Natural killer cell (primary cell): ENCODE measurements at regions not wholly inside any gene's neighbourhood (a gene's known extent, or its start where the extent isn't known, plus 50 kb on each side); places are given as distances from the start of the nearest gene placed in this dataset.

Experiments
- ATAC-seq, 3 donors: fragments of 150-1000 bp in 2 of 3; fragments of 200-7000 bp in 1 of 3; cut with Tn5 transposase; 1 replicate in 1 of 3; 2 replicates in 2 of 3; pipeline ENCODE4 v1.10.0; 2021; ENCODE audit warnings: mild to moderate bottlenecking in 2 of 3, moderate library complexity in 2 of 3
- DNase-seq, 2 donors: peaks; one replicate each; pipeline versions ENCODE4 v3.0.0 to v3.0.0-alpha.2; 2013 to 2021; ENCODE audit warnings: mixed read lengths in 1 of 2
- H3K27ac ChIP-seq: one replicate; pipeline ENCODE4 v1.5.1; 2013; ENCODE audit warnings: mild to moderate bottlenecking, low read length
- H3K27me3 ChIP-seq: one replicate; pipeline ENCODE4 v1.6.1; 2013; ENCODE audit warnings: low read length; ENCODE audit not compliant: control insufficient read depth, insufficient read depth
- H3K36me3 ChIP-seq: one replicate; pipeline ENCODE4 v1.6.1; 2013; ENCODE audit warnings: low read length; ENCODE audit not compliant: control insufficient read depth, insufficient read depth
- H3K4me1 ChIP-seq: one replicate; pipeline ENCODE4 v1.6.1; 2013; ENCODE audit warnings: low read length; ENCODE audit not compliant: control insufficient read depth, insufficient read depth
- H3K4me3 ChIP-seq: one replicate; pipeline ENCODE4 v1.5.1; 2013; ENCODE audit warnings: low read length
- H3K9me3 ChIP-seq: one replicate; pipeline ENCODE4 v1.6.1; 2013; ENCODE audit warnings: low read length; ENCODE audit not compliant: control insufficient read depth, insufficient read depth
- H3K27ac Mint-ChIP-seq, 2 donors: one replicate each; pipeline ENCODE4 v1.8.0; 2022; ENCODE audit warnings: mild to moderate bottlenecking in 2 of 2, mixed read lengths in 2 of 2, moderate library complexity in 1 of 2
- H3K27me3 Mint-ChIP-seq, 2 donors: one replicate each; pipeline ENCODE4 v1.8.0; 2022; ENCODE audit warnings: low read depth in 2 of 2, mixed read lengths in 2 of 2
- H3K36me3 Mint-ChIP-seq: one replicate; pipeline ENCODE4 v1.8.0; 2022; ENCODE audit warnings: mixed read lengths
- H3K4me1 Mint-ChIP-seq, 2 donors: one replicate each; pipeline ENCODE4 v1.8.0; 2022; ENCODE audit warnings: mixed read lengths in 2 of 2
- H3K4me3 Mint-ChIP-seq: one replicate; pipeline ENCODE4 v1.8.0; 2022; ENCODE audit warnings: mild to moderate bottlenecking, moderate library complexity, mixed read lengths
- H3K9me3 Mint-ChIP-seq, 2 donors: one replicate each; pipeline ENCODE4 v1.8.0; 2022; ENCODE audit warnings: mixed read lengths in 2 of 2
- WGBS: methylation state at CpG from one replicate; pipeline ENCODE4 v1.1.7; 2013; ENCODE audit warnings: missing lambda C conversion rate; ENCODE audit not compliant: insufficient coverage; 5-methylcytosine and 5-hydroxymethylcytosine counted together
- intact Hi-C: fragments of 100-400 bp; cut with micrococcal nuclease; formaldehyde crosslinking; loops from one replicate; pipeline ENCODE4 v1.14.2; 2022
- TF ChIP-seq, protein P1 (sequence below): fragments of 200-600 bp; IDR thresholded peaks from one replicate; pipeline ENCODE4 v1.8.0; 2022; ENCODE audit warnings: antibody characterized with exemption

DNA sequence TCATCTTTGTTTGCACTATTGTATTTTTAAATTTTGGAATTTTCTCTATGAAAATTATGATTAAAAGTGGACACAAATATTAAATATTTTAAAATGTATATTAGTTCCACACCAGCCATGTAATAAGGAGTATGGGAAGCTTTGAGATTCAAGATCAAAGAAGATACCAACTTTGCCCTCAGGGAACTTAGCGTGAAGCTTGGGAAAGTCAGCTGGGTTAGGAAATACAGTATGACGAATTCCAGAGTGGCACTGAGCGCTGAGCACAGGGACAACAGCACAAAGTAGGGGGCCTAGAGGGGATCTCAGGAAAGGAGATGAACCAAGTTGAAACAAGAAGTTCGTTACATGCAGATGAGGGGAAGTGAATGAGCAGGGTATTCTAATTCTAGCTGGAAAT lies 76.9 kb upstream of the SHISA2 start:
- Histone ChIP-seq H3K9me3 (no peaks in the 10 kb centered on the region), H3K27ac (no peak overlapping the region), H3K4me3 (no peak overlapping the region), H3K36me3 (no peaks in the 10 kb centered on the region), H3K4me1 (no peaks in the 10 kb centered on the region), H3K27me3 (no peaks in the 10 kb centered on the region)
- Mint-ChIP-seq H3K36me3 (no peaks in the 10 kb centered on the region), H3K4me3 (no peak overlapping the region), H3K27me3 (peaks cover 10 to 15% of the 10 kb centered on the region in 2 donors), H3K4me1 (no peaks in the 10 kb centered on the region), H3K27ac (no peak overlapping the region), H3K9me3 (no peaks in the 10 kb centered on the region)
- DNase-seq (no peak), ATAC-seq (no peak)
- WGBS, result 85% methylated on average over 4 of the region's 4 CpGs
- TF ChIP-seq, protein P1, sequence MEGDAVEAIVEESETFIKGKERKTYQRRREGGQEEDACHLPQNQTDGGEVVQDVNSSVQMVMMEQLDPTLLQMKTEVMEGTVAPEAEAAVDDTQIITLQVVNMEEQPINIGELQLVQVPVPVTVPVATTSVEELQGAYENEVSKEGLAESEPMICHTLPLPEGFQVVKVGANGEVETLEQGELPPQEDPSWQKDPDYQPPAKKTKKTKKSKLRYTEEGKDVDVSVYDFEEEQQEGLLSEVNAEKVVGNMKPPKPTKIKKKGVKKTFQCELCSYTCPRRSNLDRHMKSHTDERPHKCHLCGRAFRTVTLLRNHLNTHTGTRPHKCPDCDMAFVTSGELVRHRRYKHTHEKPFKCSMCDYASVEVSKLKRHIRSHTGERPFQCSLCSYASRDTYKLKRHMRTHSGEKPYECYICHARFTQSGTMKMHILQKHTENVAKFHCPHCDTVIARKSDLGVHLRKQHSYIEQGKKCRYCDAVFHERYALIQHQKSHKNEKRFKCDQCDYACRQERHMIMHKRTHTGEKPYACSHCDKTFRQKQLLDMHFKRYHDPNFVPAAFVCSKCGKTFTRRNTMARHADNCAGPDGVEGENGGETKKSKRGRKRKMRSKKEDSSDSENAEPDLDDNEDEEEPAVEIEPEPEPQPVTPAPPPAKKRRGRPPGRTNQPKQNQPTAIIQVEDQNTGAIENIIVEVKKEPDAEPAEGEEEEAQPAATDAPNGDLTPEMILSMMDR, result no peak
- intact Hi-C loops, result no loop called here

DNA sequence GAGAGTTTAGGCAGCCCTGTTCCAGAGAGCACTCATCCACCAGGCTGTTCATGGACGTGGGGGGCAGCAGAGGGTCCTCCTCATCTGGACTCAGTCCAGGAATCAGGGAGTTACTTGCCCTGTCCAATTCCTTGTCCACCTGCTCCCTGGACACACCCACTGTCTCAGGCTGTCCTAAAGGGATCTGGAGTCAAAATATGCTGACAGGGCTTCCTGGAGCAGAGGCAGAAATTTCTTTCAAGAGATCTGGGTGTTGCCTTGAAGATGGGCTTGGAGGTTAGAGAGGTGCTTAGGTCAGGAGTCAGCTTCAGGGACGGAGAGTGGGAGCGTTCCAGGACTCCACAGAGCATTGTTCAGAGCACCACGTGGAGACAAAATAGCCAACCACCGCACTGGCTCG lies 65.8 kb upstream of the SHISA2 start:
- Mint-ChIP-seq H3K36me3 (no peaks in the 10 kb centered on the region), H3K27me3 (peaks cover 6 to 16% of the 10 kb centered on the region in 2 donors), H3K9me3 (no peaks in the 10 kb centered on the region), H3K4me1 (no peaks in the 10 kb centered on the region), H3K27ac (no peak overlapping the region), H3K4me3 (no peak overlapping the region)
- H3K27ac ChIP-seq, result no peak overlapping the region
- DNase-seq (no peak), ATAC-seq (no peak)
- H3K9me3 ChIP-seq, result no peaks in the 10 kb centered on the region
- no peaks in the 10 kb centered on the region for H3K4me1 ChIP-seq
- intact Hi-C loops, result no loop called here
- no peaks in the 10 kb centered on the region for H3K36me3 ChIP-seq
- no peaks in the 10 kb centered on the region for H3K27me3 ChIP-seq
- 82% methylated on average over 6 of the region's 6 CpGs for WGBS
- H3K4me3 ChIP-seq, result no peak overlapping the region
- TF ChIP-seq, protein P1, result no peak

DNA sequence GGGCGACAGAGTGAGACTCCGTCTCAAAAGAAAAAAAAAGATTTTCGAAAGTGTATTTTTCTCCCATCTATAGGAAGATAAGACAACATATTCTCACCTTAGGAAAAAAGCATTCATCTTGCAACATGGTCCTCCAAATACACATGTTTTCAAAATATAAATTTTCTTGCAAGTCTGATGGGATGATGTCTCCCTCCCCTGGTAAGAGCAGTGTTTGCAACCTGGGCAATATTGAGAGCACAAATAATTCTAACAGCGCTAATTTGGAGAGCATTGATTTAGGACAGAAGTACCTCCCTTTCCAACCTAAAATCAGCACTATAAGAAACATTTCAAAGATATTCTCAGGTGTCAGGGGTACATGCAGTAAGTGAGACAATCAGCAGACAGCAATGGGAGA lies 61.0 kb upstream of the SHISA2 start:
- Histone ChIP-seq H3K9me3 (no peaks in the 10 kb centered on the region), H3K36me3 (no peaks in the 10 kb centered on the region), H3K4me3 (no peak overlapping the region), H3K27ac (no peak overlapping the region), H3K27me3 (no peaks in the 10 kb centered on the region), H3K4me1 (no peaks in the 10 kb centered on the region)
- no peaks in the 10 kb centered on the region for H3K36me3 Mint-ChIP-seq
- H3K4me3 Mint-ChIP-seq, result no peak overlapping the region
- 81% methylated on average over 3 of the region's 4 CpGs for WGBS
- H3K27ac Mint-ChIP-seq, result no peak overlapping the region
- H3K9me3 Mint-ChIP-seq, result no peaks in the 10 kb centered on the region
- ATAC-seq (no peak), DNase-seq (no peak)
- peaks cover 3 to 16% of the 10 kb centered on the region in 2 donors for H3K27me3 Mint-ChIP-seq
- H3K4me1 Mint-ChIP-seq, result no peaks in the 10 kb centered on the region
- intact Hi-C loops, result no loop called here
- TF ChIP-seq, protein P1, result no peak

DNA sequence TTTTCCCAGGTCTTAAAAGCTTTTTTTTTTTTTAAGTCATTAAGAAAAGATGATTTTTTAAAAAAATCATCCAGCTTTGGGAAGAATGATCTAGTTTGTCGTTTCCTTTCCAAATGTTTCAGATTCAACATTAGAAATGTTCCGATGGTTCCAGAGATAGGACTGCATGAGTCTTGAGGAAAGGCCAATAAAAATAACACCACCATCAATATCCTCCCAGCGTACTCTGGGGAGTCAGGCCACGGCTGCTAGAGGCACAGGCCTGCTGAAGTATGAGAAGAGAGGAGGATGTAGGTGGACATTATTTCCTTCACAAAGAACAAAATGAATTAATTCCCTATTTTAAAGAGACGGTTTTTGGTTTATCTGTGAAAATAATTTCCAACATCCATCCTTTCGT lies 60.0 kb upstream of the SHISA2 start:
- Histone ChIP-seq H3K27ac (no peak overlapping the region), H3K4me3 (no peak overlapping the region), H3K36me3 (no peaks in the 10 kb centered on the region), H3K27me3 (no peaks in the 10 kb centered on the region), H3K9me3 (no peaks in the 10 kb centered on the region), H3K4me1 (no peaks in the 10 kb centered on the region)
- TF ChIP-seq, protein P1, result no peak
- Mint-ChIP-seq H3K36me3 (no peaks in the 10 kb centered on the region), H3K27ac (no peak overlapping the region), H3K4me3 (no peak overlapping the region), H3K27me3 (peaks cover 2 to 15% of the 10 kb centered on the region in 2 donors), H3K4me1 (no peaks in the 10 kb centered on the region), H3K9me3 (no peaks in the 10 kb centered on the region)
- DNase-seq, result no peak
- ATAC-seq, result no peak
- intact Hi-C loops, result no loop called here
- WGBS, result 100% methylated on average over 2 of the region's 6 CpGs
